ENCODE measurements at regions not wholly inside any gene's neighbourhood (a gene's known extent, or its start where the extent isn't known, plus 50 kb on each side); places are given as distances from the start of the nearest gene placed in this dataset.
"Not testable (repeated sequence)": the region's sequence is repeated elsewhere in the genome, so short reads cannot be mapped to it uniquely, and the experiment has no call there.

DNA sequence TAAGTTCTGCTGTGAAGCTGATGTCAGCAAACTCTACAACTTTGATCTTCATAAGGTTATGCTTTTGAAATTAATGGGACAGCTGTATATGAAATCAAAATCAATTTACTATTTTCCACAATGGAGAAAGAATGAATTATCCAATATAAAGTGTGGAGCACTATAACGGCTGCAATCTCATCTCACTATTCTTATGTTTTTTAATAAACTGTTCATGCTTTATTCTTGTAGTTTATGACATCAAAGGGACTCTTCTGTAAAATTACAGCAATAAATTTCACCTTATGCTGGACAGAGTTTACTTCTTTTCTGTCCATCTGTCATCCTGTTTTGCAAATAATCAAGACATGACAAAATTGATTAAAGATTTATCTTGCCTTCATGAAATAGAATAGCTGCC is 192.5 kb downstream of the TECRL start:
- DNase-seq (ENCODE audit: low spot score) = no peak

DNA sequence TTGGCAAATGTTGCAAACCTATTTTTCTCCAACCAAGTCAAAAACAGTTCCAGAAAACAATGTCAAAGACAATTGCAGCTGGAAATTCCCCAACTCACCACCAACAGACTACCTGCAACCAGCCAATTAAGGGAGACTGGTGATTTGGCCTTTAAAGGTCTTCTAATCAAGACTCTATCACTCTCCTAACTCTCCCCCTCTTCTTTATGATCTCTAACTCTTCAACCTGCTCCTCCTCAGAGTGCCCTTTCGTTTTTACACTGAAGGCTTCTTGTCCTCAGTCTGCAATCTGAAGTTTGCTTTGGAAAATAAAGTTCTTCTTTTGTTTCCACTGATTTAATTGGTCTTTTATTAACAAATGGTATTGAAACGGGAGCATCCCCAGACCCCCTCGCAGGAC is 203.9 kb downstream of the TECRL start:
- no peak for DNase-seq (ENCODE audit: low spot score)

GRCh38 chr4:64200001-64200555 is 209.2 kb downstream of the TECRL start:
- no peak for DNase-seq (ENCODE audit: low spot score)

- no peak for DNase-seq (ENCODE audit: low spot score)
These were observed 213.7 kb downstream of the TECRL start for GRCh38 chr4:64195582-64195981.

DNA sequence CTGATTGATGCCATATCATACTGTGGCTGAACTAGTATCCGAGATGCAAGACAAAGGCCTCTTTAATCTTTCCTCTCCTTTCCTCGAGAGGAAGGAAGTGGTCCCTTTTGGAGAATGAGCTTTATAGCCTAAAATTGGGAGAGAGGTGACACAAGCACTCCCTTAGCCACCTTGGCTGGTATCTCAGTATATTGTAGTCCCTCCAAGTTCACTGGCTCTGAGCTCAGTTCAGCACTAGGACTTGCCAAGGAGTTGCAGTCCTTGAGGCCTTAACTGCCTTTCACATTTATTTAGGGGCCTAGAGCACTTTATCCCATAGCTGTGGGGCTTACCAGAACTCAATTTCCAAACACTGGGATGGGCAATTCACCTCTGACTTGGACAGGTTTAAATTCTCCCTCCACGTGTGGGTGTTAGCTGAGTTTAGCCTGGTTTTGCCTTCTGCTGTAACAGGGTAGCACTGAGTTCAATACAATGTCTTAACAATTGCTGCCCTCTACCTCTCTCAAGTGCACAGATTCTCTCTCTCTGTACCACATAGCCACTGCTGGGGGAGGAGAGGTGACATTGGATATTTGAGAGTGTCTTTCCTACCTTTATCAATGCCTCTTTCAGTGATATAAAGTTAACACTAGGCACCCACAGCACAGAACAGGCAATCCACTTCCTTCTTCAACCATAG is 216.4 kb downstream of the TECRL start:
- no peak for DNase-seq (ENCODE audit: low spot score)

GRCh38 chr4:64174247-64174882 is 234.9 kb downstream of the TECRL start:
- no peak for DNase-seq (ENCODE audit: low spot score)

- DNase-seq (ENCODE audit: low spot score) = no peak
These were observed 242.9 kb downstream of the TECRL start for GRCh38 chr4:64166365-64166764.

DNA sequence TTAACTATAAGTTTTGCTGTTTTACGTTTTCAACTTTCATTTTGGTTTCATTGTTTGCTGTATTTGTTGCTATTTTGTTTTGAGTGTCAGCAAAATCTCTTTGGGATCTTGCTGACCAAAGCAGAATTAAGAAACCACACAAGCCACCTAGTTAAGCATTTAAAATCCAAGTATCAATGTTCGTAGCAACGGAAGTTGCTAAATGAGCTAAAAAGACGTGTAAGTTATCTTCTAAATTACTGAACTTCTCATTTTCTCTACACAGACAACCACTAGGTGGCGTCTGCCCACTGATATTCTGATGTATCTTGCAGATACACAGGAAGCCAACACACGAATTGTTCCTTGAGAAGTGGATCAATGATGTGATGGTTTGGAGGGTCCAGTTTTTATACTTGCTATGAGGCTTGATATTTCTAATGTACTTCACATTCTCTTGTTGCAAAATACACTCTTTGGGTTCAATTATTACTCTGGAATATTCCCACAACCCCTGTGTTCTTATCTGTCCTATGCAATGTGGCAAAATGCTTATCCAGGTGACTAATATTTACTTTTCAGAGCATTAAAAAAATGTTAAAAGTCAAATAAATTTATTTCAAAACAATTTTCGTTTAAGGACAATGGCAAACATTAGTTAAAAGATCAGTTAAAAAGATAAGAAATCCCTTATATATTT is 250.5 kb downstream of the TECRL start:
- DNase-seq (ENCODE audit: low spot score) = peak; percentile 82

- no peak for DNase-seq (ENCODE audit: low spot score)
These were observed 251.9 kb downstream of the TECRL start for GRCh38 chr4:64157397-64157796.

GRCh38 chr4:64156253-64156652 is 253.0 kb downstream of the TECRL start:
- DNase-seq (ENCODE audit: low spot score) = no peak

- no peak for DNase-seq (ENCODE audit: low spot score)
These were observed 263.2 kb downstream of the TECRL start for GRCh38 chr4:64146030-64146429.

DNA sequence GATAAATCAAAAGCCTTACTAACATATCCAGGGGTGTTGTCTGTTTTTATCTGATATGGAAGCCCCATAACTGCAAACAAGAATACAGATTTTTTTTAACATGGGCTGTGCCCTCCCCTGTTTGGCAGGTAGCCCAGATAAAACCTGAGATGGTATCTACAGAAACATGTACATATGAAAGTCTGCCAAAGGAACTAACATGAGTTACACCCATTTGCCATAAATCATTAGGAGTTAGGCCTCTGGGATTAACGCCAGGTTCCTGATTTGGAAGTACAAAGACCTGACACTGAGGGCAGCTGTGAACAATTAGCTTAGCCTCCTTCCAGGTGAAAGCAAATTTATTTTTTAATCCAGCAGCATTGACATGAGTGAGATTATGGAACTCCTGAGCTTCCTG is 264.3 kb downstream of the TECRL start:
- no peak for DNase-seq (ENCODE audit: low spot score)

DNA sequence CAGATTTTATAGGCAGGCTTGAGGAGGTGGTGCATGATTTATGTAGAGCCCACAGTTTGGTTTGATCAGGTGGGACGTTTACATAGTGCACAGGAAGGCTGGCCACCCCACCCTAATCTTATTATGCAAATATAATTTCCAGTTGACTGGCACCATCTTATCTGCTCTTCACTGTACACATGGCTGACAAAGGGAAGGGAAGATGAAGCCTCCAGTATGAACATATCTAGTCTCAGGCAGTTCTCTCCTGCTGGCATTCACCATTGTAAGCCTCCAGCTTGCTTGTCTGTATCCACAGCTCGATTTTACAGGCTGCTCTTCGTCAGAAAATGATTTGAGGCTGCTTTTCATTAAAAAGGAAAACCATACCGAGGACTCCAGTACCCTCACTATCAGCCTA is 278.3 kb downstream of the TECRL start:
- no peak for DNase-seq (ENCODE audit: low spot score)

DNA sequence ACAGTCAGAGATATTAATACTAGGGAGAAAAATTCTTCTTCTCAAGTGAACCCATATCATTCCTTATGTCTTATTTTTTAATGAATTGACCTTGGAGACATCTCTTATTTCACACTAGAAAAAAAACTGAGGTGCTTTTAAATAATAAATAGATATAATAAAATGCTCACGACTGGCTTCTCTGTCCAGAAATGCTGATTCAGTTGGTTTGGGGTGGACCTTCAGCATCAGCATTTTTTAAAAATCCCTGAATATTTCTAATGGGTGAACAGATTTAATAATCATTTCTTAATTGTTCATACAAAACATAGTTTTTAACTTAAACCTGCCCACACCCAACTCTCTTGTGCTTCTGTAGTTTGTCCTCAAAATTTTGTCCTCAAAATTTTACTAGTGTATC is 283.9 kb downstream of the TECRL start:
- DNase-seq (ENCODE audit: low spot score) = no peak

DNA sequence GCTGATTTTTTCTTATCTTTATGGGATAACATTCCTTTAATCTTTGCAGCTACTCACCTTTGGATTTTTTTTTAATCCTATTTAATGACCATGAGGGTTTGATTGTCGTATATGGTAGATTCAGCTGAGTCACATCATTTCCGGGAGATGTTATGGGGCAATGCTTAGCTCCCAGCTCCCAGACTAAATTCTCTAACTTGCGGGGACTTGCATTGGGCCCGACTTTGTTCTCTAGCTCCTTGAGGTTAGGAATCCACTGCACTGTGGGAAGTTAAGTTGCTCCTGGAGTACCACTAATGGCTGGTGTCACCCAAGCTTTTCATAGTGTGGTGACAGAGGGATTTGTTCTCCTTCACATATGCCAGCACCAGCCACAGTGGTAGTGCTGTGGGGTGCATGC is 287.4 kb downstream of the TECRL start:
- DNase-seq (ENCODE audit: low spot score) = no peak

GRCh38 chr4:64105903-64106302 is 303.3 kb downstream of the TECRL start:
- DNase-seq (ENCODE audit: low spot score) = no peak

DNA sequence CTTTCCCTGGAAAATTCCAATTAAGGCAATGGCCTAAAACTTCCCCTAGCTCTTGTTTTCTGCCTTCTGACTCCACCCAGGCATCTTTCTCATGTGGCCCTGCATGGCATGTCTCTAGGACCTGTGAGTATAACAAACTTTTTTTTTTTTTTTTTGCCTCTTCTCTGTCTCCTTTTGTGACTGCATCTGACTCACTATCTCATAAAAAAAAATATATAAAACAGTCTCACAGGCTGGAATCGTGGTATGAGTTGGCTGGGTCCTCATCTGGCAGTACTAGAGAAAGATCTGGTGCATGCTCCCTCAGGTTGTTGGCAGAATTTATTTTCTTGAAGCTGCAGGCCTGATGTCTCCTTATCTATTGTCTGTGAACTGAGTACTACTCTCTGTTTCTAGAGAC is 313.9 kb downstream of the TECRL start:
- DNase-seq (ENCODE audit: low spot score) = no peak

DNA sequence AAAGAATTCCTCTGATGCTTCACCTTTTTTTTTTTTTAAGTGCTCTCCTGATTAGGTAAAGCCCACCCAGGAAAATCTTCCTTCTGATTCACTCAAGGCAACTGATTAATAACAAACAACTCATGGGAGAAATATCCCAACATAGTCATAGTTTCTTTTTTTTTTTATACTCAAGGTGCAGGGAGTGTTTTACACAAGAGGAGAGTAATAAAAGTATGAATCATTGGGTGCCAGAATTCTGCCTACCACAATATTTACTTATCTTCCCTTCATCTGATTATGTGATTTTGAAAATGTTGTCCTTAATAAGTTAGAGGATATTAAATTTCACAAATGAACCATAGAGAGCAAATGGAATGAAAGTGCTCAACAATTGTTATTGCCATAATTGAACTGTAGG is 329.9 kb downstream of the TECRL start:
- no peak for DNase-seq (ENCODE audit: low spot score)

DNA sequence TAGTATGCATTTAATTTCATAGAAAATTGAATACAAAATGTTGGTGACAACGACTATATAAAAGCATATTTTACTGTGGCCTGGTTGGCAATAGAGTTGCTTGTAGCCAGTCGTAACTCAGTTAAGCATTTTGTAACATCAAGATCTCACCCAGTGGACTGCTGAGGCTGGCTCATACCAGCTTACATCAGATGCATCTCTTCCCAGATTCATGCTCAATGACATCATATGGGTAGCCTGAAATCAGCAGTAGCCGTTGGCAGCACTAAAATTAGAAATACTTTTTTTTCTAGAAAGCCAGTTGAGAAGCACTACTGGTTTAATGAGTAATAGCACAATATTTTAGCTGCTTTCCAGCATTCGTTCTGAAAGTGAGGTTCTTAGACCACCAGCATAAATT is 341.2 kb downstream of the TECRL start:
- no peak for DNase-seq (ENCODE audit: low spot score)

DNA sequence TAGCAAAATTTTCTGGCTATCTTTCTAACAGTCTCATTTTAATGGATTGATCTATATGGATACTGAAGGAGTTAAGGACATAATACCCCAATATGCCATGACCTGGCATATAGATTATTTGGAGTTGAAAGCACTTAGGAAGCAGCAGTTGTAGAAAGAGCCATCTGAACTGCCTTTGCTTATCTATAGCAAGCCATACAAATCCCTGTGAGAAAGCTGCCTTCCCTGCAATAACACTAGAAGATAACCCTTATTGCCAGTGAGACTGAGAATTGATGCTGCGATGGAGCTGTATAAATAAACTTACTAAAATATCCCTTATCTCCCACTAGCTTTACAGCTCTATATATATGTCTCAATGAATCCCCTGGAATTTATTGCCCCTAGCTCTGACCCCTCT is 346.3 kb downstream of the TECRL start:
- DNase-seq (ENCODE audit: low spot score) = no peak

- DNase-seq (ENCODE audit: low spot score) = not testable (repeated sequence)
These were observed 372.2 kb downstream of the TECRL start for GRCh38 chr4:64037033-64037432.

DNA sequence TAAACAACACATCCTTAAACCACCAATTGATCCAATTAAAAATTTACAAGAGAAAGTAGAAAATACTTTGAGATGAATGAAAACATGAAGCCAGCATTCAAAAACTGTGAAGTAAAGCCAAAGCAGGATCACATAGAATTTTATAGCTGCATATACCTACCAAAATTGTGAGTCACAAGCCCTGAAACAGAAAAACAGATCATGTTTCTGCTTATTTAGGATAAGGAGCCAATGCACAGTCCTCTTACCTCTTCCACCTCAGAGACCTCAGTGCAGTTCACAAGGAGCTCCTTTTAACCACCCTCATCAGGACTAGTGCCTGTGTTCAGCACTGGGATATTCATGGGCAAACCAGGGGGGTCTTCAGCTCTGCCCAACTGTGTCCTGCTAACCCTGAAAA is 386.7 kb downstream of the TECRL start:
- no peak for DNase-seq (ENCODE audit: low spot score)

DNA sequence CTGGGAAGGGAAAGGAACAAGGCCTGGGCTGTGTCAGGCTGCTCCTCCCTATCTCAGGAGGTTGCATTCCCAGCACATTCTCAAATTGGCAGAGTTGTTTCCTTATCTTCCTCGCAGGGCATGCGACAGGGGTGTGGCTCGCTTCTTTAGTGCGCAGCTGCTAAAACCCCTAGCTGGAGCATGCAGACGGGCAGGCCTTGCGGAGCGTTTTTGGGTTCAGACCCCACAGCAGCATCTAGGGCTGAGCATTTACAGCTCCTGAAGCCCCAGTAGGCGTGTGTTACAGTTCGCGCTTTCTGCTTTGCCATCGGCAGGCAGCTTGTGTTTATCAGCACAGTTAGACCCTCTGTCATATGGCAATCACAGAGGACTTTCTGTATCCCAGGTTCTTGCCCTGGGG is 392.4 kb downstream of the TECRL start:
- DNase-seq (ENCODE audit: low spot score) = no peak
